Esophagus squamous epithelium (tissue), 4 donors: ENCODE measurements at regions not wholly inside any gene's neighbourhood (a gene's known extent, or its start where the extent isn't known, plus 50 kb on each side); places are given as distances from the start of the nearest gene placed in this dataset.

Experiments
- POLR2A ChIP-seq, 4 donors: fragments of 450-650 bp; IDR thresholded peaks; one replicate each; pipeline ENCODE4 v1.6.1; 2017; ENCODE audit warnings: antibody characterized with exemption in 4 of 4, mild to moderate bottlenecking in 4 of 4, moderate library complexity in 3 of 4
- TF ChIP-seq, protein P1 (sequence below), 6 experiments: fragments of 450-650 bp in 4 of 6; fragments of 200-600 bp in 2 of 6; sonication (generic) in 2 of 6; IDR thresholded peaks; one replicate each; pipeline ENCODE4 v1.5.1; 2016 to 2019; ENCODE audit warnings: antibody characterized with exemption in 6 of 6, mild to moderate bottlenecking in 4 of 6, moderate library complexity in 4 of 6

DNA sequence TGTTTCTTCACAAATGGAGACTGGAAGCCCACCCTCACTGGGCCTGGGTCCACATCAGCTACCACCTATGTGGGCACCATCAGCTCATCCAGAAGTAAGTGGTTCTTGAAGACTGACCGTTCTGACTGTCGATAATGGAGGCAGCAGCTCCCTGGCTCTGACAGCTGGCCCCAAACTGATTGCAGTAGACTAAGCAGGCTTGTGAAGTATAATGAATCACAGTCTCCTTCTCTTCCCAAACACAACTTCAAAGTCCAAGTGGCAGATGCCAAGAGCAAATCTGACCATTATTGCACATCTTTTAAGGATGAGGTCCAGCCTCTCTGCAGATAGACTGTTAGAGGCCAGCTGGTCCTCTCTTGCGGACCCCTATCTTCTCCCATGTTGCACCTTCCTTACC lies 574.4 kb upstream of the KLF12 start:
- TF ChIP-seq, protein P1, sequence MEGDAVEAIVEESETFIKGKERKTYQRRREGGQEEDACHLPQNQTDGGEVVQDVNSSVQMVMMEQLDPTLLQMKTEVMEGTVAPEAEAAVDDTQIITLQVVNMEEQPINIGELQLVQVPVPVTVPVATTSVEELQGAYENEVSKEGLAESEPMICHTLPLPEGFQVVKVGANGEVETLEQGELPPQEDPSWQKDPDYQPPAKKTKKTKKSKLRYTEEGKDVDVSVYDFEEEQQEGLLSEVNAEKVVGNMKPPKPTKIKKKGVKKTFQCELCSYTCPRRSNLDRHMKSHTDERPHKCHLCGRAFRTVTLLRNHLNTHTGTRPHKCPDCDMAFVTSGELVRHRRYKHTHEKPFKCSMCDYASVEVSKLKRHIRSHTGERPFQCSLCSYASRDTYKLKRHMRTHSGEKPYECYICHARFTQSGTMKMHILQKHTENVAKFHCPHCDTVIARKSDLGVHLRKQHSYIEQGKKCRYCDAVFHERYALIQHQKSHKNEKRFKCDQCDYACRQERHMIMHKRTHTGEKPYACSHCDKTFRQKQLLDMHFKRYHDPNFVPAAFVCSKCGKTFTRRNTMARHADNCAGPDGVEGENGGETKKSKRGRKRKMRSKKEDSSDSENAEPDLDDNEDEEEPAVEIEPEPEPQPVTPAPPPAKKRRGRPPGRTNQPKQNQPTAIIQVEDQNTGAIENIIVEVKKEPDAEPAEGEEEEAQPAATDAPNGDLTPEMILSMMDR (IDR thresholded peaks at IDR 0.05), result no peak
- no peak for TF ChIP-seq POLR2A (IDR thresholded peaks at IDR 0.05)
